SIG-M5 (cell line): ENCODE measurements at regions not wholly inside any gene's neighbourhood (a gene's known extent, or its start where the extent isn't known, plus 50 kb on each side); places are given as distances from the start of the nearest gene placed in this dataset.
"Not testable (repeated sequence)": the region's sequence is repeated elsewhere in the genome, so short reads cannot be mapped to it uniquely, and the experiment has no call there.

Experiments
- DNase-seq: peaks from one replicate; lab custom pipeline; 2025; lab: John Stamatoyannopoulos, UW

- no peak for DNase-seq
Measured at GRCh38 chr3:147471741-147472140, 62.6 kb downstream of the ZIC1 start.

- no peak for DNase-seq
Measured at GRCh38 chr3:147472846-147473245, 63.7 kb downstream of the ZIC1 start.

- no peak for DNase-seq
Measured at GRCh38 chr3:147483145-147483544, 74.0 kb downstream of the ZIC1 start.

- DNase-seq = no peak
Measured at GRCh38 chr3:147483578-147483977, 74.4 kb downstream of the ZIC1 start.

DNA sequence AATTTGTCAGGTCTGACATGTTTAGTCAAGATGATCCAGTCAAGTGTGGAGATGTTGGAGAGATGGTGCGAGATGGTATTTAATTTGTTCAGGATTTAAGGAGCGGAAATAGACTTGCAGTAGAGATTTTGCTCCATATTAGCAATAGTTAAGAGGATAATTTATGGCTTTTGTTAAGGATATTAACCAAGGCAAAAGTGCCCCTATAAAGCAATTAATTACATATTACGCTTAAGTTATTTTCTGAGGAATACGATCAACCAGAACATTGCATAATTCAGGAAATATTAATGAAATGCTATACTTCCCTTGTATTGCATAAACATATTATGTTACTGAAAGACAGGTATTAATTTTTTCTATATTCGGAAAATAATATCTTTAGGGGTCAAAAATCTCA lies 83.9 kb downstream of the ZIC1 start:
- no peak for DNase-seq

- no peak for DNase-seq
Measured at GRCh38 chr3:147493666-147494065, 84.5 kb downstream of the ZIC1 start.

DNA sequence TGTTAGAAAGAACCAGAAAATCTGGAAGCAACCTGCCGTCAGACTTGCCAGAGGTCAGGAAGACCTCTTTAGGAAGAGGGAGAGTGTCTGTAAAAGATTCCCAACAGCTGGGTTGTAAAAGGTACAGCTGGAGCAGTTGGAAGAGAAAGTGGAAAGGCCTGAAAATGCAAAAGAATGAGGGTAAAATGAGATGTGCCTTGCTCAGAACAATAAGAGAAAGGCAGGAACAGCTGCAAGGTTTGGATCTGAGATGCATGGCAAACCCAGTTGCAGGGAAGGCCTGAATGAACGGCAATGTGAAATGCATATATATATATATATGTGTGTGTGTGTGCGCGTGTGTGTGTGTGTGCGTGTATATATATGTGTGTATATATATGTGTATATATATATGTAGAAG lies 88.1 kb downstream of the ZIC1 start:
- DNase-seq = no peak

- DNase-seq = no peak
Measured at GRCh38 chr3:147507638-147508286, 98.6 kb downstream of the ZIC1 start.

GRCh38 chr3:147509448-147509847 lies 100.3 kb downstream of the ZIC1 start:
- no peak for DNase-seq

DNA sequence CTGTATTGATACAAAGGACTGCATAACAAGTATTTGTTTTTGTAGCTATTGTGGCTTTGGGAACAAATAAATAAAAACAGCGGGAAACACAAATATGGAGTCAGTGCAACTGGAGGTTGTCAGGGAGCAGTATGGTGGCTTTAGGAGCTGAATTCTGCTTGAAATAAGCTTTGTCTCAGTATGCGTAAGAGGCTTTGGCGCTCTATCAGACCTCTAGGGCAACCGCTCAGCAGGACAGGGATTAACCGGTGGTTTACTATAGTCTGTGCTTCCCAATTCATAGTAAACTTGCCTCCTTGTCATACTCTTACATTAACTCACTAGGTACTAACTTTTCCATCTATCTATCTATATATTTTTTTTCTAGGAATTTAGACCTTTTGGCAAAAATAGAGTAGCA lies 104.6 kb downstream of the ZIC1 start:
- DNase-seq = no peak

DNA sequence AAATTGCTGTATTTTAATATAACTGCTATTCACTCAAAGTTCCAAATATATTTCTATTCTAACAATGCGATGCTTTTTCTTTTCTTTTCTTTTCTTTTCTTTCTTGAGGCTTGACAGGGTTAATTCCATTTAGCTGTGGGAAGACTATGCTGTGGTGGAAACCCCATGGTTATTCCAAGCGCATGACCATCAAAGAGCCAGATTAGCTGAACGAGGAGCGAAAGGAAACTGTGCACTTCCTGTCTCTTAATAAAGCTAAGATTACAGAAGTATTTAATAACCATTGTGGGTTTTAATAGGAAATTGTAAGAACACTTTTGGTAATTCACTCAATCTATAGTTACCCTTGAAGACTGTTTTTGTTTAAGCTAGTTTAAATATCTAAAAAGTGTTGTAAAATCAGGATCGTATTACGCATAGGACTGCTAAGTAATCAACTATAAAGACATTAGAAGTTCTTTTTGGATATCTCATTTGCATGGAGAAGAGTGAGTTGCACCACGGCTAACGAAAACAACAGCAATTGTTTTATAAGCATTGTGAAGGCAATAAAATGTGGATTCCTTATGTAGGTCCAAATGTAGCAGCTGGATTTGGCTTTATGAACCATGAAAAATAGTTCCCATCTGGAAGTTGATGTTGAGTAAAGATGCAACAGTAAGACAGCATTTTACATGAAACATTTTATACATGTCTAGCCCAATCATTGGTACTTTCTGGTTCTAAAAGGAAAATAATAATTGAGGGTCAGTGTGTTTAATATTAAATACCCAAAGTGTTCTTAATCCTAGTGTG lies 105.4 kb downstream of the ZIC1 start:
- no peak for DNase-seq

DNA sequence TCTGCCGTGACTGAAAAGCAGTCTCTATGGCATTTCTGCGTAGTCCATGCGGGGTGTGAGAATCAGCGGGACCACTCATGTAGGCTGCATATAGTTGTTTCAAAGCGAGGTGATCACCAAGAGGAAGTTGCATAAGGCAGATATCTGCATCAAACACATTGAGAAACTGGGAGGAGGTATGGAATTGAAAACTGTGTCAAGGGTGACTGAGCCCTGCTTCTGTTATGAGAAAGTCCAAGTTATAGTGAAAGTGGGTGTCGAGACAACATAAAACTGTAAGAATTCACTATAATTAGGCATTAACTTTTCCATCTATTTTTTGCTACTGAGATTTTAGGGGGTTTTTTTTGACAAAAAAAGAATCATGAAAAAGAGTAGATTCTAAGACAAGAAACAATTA lies 109.3 kb downstream of the ZIC1 start:
- no peak for DNase-seq

DNA sequence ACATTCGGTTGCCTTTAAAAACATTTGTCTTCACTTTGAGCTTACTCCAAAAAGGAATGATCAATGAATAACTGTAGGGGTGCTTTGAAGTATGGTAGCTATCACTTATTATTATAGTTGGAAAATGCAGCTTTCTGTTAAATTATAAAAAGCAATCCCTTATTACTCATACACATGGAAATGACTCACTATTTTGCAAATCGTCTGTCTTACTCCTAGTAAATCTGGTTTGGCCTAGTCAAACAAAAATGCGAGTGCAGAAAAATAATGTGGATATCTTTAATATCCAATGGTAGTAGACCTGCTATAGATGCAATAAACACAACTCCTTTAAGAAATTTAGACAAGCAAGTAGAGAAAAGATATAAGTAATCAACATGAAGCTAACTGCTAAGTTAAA lies 112.5 kb downstream of the ZIC1 start:
- DNase-seq = no peak

GRCh38 chr3:147522780-147523179 lies 113.6 kb downstream of the ZIC1 start:
- not testable (repeated sequence) for DNase-seq

DNA sequence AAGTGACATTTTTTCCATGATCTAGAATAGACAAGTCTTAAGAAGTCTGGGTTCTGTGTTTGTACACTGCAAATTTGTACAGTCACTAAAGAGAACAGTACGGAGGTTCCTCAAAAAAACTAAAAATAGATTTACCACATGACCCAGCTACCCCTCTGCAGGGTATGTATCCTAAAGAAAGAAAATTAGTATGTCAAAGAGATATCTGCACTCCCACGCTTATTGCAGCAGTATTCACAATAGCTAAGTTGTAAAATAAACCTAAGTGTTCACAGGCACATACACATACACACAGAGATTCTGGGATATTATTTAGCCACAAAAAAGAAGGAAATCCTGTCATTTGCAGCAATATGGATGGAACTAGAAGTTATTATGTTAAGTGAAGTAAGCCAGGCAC lies 120.4 kb downstream of the ZIC1 start:
- no peak for DNase-seq

DNA sequence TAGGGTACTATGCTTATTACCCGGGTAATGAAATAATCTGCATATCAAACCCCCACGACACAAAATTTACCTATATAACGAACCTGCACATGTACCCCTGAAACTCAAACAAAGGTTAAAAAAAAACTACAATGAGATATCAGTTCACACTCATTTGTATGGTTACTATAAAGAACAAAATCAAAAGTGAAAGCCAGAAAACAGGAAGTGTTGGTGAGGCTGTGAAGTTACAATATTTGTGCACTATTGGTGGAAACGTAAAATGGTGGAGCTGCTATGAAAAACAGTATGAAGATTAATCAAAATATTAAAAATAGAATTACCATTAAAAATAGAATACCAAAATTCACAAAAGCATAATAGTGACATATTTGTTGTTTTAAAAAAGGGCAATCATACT lies 128.9 kb downstream of the ZIC1 start:
- no peak for DNase-seq

- no peak for DNase-seq
Measured at GRCh38 chr3:147540921-147541320, 131.8 kb downstream of the ZIC1 start.

DNA sequence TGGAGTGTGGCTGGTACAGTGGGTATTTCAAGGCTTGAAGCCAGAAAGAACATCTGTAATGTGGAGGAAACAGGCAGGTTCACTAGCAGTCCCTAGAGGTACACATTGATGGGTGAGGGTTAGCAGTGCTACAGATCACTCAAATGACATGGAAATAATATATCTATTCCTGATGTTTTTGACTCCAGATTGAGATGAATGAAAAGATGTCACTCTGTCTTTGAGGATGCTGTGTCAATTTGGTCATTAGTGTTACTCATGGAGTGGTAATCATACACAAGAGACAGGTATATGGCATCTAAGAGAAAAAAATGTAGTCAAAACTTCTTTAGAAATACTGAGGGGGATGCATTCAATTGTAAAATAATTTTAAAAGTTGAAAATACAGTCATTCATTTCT lies 135.1 kb downstream of the ZIC1 start:
- DNase-seq = no peak

GRCh38 chr3:147551491-147551890 lies 142.3 kb downstream of the ZIC1 start:
- DNase-seq = no peak

DNA sequence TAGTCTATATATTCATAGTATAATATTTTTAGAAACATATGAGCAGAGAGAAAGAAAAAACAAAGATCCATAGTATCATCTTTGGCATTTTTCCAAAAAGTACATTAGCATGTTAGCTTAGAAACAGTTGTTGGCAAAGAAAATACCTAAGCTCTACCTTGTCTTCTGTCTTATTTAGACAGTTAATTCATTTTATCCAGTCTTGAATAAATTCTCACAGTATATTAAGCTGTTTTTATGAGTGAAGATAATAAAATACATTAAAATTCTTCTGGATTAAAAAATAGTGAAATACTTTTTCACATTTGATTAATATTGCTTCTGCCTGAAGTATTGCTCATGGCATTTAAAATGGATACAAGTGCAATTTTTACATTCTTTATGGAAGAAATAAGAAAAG lies 145.2 kb downstream of the ZIC1 start:
- DNase-seq = no peak

GRCh38 chr3:147572970-147573340 lies 163.8 kb downstream of the ZIC1 start:
- DNase-seq = no peak

DNA sequence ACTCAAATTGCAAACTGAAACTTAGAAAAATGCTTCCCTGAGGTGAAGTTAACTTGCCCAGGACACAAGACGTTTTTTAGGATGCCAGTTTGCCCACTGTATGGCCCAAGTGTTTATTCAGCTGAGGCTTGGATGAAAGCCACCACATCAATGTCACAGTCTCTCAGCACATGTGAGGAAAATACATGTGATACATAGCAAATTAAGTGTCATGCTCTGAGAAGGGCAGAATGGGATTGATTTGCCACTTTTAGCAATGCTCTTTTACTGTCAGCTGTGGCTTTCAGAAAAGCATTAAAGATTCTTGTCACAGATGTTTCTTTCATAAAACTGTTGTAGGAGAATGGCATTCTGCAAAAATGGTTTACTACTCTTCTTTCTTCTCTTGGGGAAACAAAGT lies 165.5 kb downstream of the ZIC1 start:
- no peak for DNase-seq

DNA sequence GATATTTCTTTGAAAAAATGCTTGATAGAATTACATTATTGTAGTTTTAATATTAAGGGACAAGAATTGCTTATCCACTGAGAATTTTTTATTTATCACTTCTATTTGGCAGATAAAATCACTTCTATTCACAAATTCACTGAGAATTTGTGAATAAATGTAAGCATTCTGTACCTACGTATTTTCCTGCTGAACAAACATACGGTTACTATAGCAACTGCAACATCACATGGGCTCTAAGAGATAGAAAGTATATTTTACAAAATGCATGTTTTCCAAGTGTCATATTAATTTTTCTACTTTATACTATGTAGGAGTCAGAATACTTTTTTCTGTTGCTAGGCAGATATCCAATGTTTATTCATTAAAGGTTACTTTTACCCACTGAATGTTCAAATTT lies 166.2 kb downstream of the ZIC1 start:
- DNase-seq = no peak

GRCh38 chr3:147582642-147583041 lies 173.5 kb downstream of the ZIC1 start:
- no peak for DNase-seq
